HG03103 (cell line): ENCODE measurements at regions not wholly inside any gene's neighbourhood (a gene's known extent, or its start where the extent isn't known, plus 50 kb on each side); places are given as distances from the start of the nearest gene placed in this dataset.
"Not testable (repeated sequence)": the region's sequence is repeated elsewhere in the genome, so short reads cannot be mapped to it uniquely, and the experiment has no call there.

Experiments
- ATAC-seq: cut with Tn5 transposase; IDR thresholded peaks from one replicate; pipeline ENCODE4 v1.9.1; 2021; ENCODE audit warnings: low read depth; ENCODE audit not compliant: unreplicated experiment

DNA sequence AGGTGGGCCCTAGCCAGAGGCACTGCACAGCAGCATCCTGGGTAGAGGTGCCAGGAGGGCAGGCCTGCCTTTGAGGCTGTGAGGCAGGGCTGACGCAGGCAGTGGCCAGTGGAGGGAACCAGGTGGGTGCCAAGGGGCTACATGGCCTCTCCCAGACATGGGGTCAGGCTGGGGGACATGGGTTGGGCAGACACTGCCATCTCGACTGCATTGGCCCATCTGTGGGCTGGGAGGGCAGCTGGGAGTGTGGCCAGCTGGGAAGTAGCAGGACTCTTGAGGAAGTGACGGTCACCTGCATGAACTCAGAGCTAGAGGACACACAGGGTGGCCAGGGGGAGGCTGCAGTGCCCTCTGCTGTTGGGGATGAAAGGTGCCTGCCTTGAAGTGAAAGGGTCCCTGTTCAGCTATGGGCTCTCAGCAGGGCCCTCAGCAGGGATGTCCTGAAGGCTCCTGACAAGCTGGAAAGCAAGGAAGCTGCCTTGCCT is 294.6 kb downstream of the CCDC74A start:
- ATAC-seq, result not testable (repeated sequence)

- not testable (repeated sequence) for ATAC-seq
Measured at GRCh38 chr2:131823058-131823457, 295.4 kb downstream of the CCDC74A start.

GRCh38 chr2:131824986-131825385 is 297.3 kb downstream of the CCDC74A start:
- ATAC-seq, result not testable (repeated sequence)

- no peak for ATAC-seq
Measured at GRCh38 chr2:131827481-131828163, 299.9 kb downstream of the CCDC74A start.

DNA sequence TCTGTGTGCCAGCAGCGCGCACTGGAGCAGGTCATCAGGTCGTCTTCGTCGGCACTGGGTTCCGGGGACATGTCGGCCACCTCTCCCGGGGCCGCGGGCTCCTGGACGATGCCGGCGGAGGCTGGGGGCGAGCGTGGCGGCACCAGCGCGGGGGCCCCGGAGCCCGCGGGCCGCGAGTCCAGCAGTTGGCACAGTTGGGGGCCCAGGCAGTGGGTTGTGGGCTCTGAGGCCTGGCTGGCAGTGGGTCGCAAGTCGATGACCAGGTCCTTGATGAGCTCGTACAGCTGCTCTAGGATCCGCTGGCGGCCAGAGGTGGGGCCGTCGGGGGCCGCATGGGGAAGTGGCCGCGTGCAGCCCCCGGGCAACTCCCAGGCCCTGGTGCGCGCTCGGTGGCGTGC is 300.5 kb downstream of the CCDC74A start:
- ATAC-seq, result no peak

- not testable (repeated sequence) for ATAC-seq
Measured at GRCh38 chr2:131828633-131829455, 301.2 kb downstream of the CCDC74A start.

DNA sequence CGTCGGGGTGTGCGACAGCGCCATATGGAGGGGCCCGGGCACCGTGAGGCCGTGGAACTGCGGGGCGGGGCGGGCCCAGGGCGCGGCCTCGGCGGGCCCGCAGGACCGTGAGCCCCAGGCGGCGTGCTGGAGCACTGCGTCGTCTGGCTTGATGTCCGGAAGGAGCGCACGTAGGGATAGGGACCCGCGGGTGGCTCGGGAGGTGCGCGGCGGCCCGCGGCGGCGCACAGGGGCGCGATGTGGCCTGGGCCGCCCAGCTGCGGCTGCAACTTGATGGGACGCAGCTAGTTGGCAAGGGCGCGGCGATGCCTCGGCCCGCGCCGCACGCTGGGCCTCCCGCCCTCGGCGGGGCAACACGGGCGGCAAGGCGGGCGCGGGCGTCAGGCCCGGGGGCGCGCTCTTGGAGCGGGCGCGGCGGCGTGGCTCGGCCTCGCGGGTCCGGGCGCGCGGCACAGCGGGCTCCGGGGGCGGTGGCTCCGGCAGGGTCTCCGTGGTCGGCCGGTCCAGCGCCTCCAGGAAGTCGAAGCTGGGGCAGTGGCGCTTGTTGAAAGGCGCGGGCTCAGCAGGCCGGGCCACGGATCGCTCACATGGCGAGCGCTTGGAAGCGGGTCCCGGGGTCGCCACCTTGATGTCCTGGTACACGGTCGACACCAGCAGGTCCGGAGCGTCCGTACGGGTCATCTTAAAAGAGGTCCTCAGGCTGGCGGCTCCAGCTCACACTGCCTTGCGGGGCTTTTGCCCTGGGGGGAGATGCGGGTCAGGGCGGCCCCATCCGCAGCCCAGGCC is 302.0 kb downstream of the CCDC74A start:
- ATAC-seq, result not testable (repeated sequence)

- ATAC-seq, result not testable (repeated sequence)
Measured at GRCh38 chr2:131830242-131830945, 302.7 kb downstream of the CCDC74A start.

GRCh38 chr2:131830946-131831310 is 303.2 kb downstream of the CCDC74A start:
- ATAC-seq, result not testable (repeated sequence)

DNA sequence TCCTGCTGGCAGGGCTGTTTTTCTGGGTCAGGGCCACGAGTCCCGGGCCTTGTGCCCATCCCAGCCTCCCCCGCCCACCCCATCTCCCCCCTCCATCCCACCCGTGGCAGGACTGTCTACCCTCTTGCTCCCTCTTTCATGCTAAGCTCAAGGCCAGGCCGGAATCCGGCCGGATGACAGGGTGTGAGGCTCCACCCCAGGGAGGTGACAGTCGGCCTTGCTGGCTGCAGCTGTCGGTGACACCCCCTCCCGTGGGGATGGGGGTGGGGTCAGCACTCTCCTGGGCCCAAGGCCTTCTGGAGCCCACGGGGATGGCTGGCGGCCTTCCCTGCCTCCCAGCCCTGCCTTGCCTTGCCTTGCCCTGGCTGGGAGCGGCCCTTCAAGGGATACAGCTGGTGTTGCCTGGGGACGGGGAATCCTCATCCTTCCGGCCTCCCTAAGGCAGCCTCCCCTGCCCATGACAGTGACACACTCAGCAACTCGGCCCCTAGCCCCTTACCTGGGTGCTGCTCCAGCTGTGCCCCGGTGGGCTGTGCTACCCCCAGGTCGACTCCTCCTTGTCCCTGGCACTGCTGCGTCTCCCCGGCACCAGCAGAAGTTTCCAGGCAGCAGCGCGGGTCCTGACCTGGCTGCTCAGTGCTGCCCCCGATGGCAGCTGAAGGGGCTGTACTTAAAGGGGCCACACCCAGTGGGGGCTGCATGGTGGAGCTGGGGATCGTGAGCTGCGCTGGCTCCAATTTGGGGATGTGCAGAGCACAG is 303.9 kb downstream of the CCDC74A start:
- ATAC-seq, result peak; percentile 63

DNA sequence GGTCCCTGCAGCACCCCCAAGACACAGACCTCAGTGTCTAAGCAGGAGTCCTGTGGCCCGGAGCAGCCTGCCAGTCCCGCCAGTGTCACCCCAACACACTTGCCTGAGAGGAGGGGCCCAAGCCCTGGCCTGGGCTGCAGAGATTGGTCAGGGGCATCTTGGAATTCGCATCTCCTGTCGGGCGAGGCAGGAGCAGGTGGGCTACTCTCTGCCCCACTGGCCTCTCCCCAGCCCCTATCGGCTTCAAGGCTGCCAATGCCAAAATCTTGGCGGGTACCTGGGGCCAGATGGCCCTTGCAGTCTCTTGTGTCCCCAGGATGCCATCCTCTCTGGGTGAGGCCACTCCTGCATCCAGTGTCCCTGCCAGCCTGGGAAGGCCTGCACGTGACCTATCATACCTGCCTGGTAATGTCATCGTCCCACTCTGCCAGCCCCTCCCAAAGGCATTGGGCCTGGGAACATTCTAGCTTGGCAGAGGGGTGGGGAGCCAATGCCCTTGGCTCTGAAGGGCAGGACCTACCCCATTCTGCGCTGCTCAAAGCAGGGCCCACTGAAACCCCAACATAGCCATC is 304.6 kb downstream of the CCDC74A start:
- not testable (repeated sequence) for ATAC-seq

- not testable (repeated sequence) for ATAC-seq
Measured at GRCh38 chr2:131832917-131833316, 305.2 kb downstream of the CCDC74A start.

DNA sequence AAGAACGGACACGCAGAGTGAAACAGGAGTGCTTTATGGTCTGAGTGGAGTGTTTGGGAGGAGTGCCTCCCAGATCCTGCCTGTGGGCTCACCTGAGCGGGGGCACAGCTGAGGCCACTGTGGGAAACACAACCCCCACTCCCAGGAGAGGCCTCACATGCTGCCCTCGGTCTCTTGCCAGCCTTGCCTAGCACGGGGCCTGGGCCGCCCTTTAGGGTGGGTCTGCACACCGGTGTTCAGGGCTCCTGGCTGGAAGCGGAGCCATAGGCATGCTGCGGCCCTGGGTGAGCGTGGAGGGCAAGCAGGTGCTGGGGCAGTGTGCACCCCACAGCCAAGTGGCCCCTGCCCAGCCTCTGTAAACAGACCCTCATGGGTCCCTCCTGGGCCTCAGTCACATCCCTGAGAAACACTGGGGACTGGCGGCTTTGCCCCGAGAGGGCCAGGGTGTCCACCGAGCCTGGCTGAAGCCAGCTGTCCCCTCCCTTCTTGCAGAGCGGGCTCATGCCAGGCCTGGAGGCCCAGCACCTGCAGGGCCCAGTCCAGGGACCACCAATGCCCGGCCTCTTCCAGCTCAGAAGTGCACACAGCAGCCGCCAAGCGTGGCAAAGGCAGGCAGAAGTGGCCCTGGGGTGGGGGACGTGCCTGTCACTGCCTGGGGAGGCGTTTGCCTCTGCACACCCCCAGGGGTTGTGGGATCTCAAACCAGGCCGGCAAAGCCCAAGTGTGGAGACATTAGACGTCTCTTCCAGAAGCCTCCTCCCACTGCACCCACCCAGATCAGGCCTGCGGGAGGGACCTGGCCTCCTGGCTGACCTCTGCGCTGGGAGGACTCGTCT is 305.9 kb downstream of the CCDC74A start:
- not testable (repeated sequence) for ATAC-seq

GRCh38 chr2:131834203-131835020 is 306.7 kb downstream of the CCDC74A start:
- ATAC-seq, result not testable (repeated sequence)

- ATAC-seq, result not testable (repeated sequence)
Measured at GRCh38 chr2:131835022-131835421, 307.3 kb downstream of the CCDC74A start.

DNA sequence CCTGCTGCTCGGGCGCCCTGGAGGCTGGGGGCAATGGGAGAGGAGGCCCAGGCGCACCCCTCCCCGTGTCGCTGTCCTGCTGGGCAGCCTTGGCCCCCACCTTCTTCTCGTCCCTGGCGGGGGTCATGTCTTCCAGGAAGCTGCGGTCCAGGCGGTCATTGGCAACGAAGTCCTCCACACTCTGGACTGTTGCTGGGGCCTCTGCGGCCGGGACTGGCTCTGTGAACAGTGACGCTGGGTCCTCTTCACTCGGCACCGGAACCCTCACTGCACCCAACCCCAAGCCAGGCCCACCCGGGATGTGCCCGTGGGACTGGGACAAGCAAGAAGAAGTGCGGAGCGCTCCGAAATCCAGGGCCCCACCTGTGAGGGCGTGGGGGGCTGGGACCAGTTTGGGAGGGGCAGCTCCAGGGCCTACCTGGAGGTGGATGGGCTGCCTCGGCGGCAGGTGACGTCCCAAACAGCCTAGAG is 308.0 kb downstream of the CCDC74A start:
- ATAC-seq, result no peak

- not testable (repeated sequence) for ATAC-seq
Measured at GRCh38 chr2:131836116-131836515, 308.4 kb downstream of the CCDC74A start.
